Ovary (tissue), 7 donors: ENCODE measurements at regions not wholly inside any gene's neighbourhood (a gene's known extent, or its start where the extent isn't known, plus 50 kb on each side); places are given as distances from the start of the nearest gene placed in this dataset.

Experiments
- DNase-seq, 5 donors: peaks; one replicate each; pipeline ENCODE4 v3.0.0-alpha.2; 2019 to 2020
- H3K27ac ChIP-seq, 2 donors: fragments of 200-600 bp; one replicate each; pipeline versions ENCODE4 v1.5.1 to v1.8.0; 2019 to 2022
- H3K27me3 ChIP-seq: fragments of 200-600 bp; one replicate; pipeline ENCODE4 v1.8.0; 2022
- H3K36me3 ChIP-seq: fragments of 200-600 bp; sonication (generic); one replicate; pipeline ENCODE4 v1.5.1; 2019
- H3K4me1 ChIP-seq: one replicate; pipeline ENCODE4 v1.8.1; 2013; ENCODE audit warnings: mild to moderate bottlenecking, moderate library complexity; ENCODE audit not compliant: insufficient read depth
- H3K4me3 ChIP-seq: fragments of 200-600 bp; sonication (generic); one replicate; pipeline ENCODE4 v1.5.1; 2017
- H3K9me3 ChIP-seq, 2 donors: fragments of 200-600 bp in 1 of 2; sonication (generic) in 1 of 2; one replicate each; pipeline versions ENCODE4 v1.5.1 to v1.8.1; 2013 to 2019; ENCODE audit warnings: mild to moderate bottlenecking in 1 of 2, moderate library complexity in 1 of 2
- EP300 ChIP-seq: sonication (generic); formaldehyde crosslinking; IDR thresholded peaks from one replicate; pipeline ENCODE4 v1.6.1; 2017; ENCODE audit warnings: antibody characterized with exemption
- POLR2A ChIP-seq: fragments of 450-650 bp; IDR thresholded peaks from one replicate; pipeline ENCODE4 v1.6.1; 2017; ENCODE audit warnings: antibody characterized with exemption, mild to moderate bottlenecking, moderate library complexity
- WGBS, 3 donors: extraction: QIAGEN DNeasy Blood & Tissue Kit in 1 of 3; methylation state at CpG; one replicate each; pipeline versions ENCODE4 v1.1.5 to v1.1.7; 2013 to 2017; 5-methylcytosine and 5-hydroxymethylcytosine counted together
- intact Hi-C, 4 donors: fragments of 100-400 bp; cut with DNase I; formaldehyde crosslinking; loops; one replicate each; pipeline versions ENCODE4 v1.11.0 to v1.15.1; 2022 to 2023
- TF ChIP-seq, protein P1 (sequence below), 3 donors: fragments of 450-650 bp in 2 of 3; fragments of 200-600 bp in 1 of 3; IDR thresholded peaks; one replicate each; pipeline versions ENCODE4 v1.5.1 to v1.8.0; 2016 to 2022; ENCODE audit warnings: antibody characterized with exemption in 3 of 3, mild to moderate bottlenecking in 1 of 3
- donor health status: DM: no; HTN: no; CAD: no; lungs with moderate emphysema.
- donor health status: DM: no; HTN: no; CAD: no.
- donor health status: Bipolar disorder and iron deficiency.
- donor health status: DM: no; HTN: no; CAD: no.
- donor health status: DM: yes; HTN: yes; CAD: no.

DNA sequence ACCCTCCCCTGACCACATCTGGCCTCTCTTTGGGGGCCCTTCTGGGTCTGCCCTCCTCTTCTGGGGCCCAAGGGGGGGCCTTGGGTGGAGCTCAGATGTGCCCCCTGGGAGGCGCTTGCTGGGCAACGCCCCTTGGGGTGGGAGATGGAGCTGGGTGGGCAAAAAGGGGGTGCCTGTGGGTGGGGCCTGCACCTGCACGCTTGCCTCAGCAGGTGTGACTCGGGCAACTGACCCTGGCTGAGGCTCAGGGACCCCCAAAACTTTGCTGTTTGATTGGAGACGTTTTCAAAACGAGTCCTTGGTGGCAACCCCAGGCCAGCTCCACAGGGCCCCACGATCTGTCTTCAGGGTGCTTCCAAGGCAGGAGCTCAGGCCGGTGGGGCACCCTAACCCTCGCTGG lies 105.3 kb downstream of the SIK1 start:
- Histone ChIP-seq H3K4me1 (peaks cover 6% of the 10 kb centered on the region), H3K27ac (no peak overlapping the region), H3K36me3 (no peaks in the 10 kb centered on the region), H3K27me3 (no peaks in the 10 kb centered on the region), H3K4me3 (no peak overlapping the region), H3K9me3 (no peaks in the 10 kb centered on the region)
- DNase-seq, result peak in 1 of 5 donors; percentile 25
- intact Hi-C loops, result no loop called here
- no peak for TF ChIP-seq POLR2A
- TF ChIP-seq, protein P1, sequence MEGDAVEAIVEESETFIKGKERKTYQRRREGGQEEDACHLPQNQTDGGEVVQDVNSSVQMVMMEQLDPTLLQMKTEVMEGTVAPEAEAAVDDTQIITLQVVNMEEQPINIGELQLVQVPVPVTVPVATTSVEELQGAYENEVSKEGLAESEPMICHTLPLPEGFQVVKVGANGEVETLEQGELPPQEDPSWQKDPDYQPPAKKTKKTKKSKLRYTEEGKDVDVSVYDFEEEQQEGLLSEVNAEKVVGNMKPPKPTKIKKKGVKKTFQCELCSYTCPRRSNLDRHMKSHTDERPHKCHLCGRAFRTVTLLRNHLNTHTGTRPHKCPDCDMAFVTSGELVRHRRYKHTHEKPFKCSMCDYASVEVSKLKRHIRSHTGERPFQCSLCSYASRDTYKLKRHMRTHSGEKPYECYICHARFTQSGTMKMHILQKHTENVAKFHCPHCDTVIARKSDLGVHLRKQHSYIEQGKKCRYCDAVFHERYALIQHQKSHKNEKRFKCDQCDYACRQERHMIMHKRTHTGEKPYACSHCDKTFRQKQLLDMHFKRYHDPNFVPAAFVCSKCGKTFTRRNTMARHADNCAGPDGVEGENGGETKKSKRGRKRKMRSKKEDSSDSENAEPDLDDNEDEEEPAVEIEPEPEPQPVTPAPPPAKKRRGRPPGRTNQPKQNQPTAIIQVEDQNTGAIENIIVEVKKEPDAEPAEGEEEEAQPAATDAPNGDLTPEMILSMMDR (IDR thresholded peaks at IDR 0.05), result no peak
- WGBS, 3 donors, result 90 to 92% (median 92%) methylated on average over 9 of the region's 9 CpGs

DNA sequence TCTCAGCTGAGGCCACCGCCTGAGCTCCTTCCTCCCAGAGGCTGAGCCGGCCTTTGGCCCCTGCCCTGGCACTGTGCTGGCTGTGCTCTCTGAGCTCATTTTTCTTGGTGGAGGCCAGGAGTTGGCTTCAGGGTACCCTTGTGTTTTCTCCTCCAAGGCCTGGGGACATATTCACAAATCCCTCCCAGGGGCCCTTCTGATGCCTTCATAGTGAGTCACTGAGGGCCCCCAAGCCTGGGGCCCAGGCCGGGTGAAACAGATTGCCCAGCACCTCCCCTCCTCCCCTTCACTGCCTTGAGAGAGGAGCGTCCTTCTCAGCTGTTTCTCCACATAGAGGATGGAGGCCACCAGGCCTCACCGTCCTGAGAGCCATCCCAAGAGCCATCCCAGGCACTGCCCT lies 105.8 kb downstream of the SIK1 start:
- H3K4me1 ChIP-seq, result peaks cover 6% of the 10 kb centered on the region
- 83 to 88% (median 84%) methylated on average over 5 of the region's 5 CpGs for WGBS, 3 donors
- TF ChIP-seq, protein P1 (IDR thresholded peaks at IDR 0.05), result no peak
- TF ChIP-seq POLR2A (no peak), EP300 (no peak)
- intact Hi-C loops, result no loop called here
- no peaks in the 10 kb centered on the region for H3K36me3 ChIP-seq
- no peak for DNase-seq
- no peaks in the 10 kb centered on the region for H3K9me3 ChIP-seq
- H3K27ac ChIP-seq, result no peak overlapping the region
- no peaks in the 10 kb centered on the region for H3K27me3 ChIP-seq
- H3K4me3 ChIP-seq, result no peak overlapping the region

DNA sequence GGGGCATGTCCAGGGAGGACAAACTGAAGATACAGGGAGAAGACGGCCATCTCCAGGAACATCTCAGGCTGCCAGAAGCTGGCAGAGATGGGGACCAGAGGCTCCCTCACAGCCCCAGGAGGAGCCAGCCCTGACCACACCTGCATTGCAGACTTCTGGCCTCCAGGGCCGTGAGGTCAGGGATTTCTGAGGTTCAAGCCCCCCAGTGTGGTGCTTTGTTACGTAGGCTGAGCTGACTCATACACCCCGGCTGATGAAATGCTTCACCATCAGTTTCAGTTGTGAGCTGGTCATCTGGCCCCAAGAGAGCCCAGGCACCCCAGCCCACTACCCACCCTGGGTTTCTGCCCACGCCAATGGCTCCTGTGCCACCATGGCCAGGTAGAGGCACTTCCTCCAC lies 106.4 kb downstream of the SIK1 start:
- Histone ChIP-seq H3K36me3 (no peaks in the 10 kb centered on the region), H3K9me3 (no peaks in the 10 kb centered on the region), H3K27ac (no peak overlapping the region), H3K27me3 (no peaks in the 10 kb centered on the region), H3K4me1 (peaks cover 6% of the 10 kb centered on the region), H3K4me3 (no peak overlapping the region)
- no peak for TF ChIP-seq POLR2A
- TF ChIP-seq, protein P1 (IDR thresholded peaks at IDR 0.05), result no peak
- no peak for TF ChIP-seq EP300
- WGBS, 3 donors, result 88 to 97% (median 95%) methylated on average over 4 to 5 of the region's 5 CpGs
- intact Hi-C loops, result no loop called here
- no peak for DNase-seq

DNA sequence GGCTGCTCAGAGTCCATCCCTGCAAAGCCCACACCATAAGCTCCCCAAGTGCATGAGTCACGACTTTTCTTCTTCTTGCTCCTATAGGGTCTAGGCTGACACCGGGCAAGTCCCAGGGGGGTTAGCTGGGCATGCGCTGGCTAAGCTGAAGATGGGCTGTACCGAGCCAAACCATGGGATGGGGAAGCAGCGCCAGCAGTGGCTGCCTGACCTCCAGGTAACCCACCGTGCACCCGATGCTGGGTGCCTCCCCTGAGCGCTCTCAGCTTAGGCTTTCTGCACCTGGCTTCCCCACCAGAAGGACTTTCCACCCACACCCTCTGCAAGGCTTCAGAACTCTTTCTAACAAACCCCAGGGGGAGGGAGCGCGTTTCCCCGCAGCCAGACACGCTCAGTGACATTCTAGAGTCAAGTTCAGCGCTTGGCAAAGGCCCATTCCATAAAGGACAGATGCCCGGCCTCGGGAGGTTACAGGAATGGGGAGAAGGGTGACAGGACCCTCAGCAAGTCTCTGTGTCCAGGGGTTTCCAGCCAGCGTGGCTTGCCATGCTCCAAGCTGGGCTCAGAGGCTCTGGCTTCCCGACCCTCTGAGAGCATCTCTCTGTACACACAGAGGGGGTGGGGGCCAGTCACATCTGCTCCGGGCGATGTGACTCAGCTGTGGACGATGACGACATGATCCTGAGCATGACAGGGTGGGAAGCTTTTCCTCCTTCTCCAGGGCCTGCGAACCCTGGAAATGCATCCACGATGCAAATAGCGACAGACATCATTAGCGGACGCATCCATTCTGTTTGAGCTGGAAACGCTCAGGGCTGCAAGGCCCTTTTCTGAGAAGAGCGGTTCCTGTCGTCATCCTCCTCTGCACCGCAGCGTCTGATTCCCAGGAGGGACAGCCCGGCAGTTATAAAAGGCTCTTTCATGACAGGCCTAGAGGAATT lies 107.8 kb downstream of the SIK1 start:
- intact Hi-C loops, result no loop called here
- Histone ChIP-seq H3K27ac (no peak overlapping the region), H3K36me3 (no peaks in the 10 kb centered on the region), H3K4me3 (no peak overlapping the region), H3K9me3 (no peaks in the 10 kb centered on the region), H3K4me1 (peaks cover 6% of the 10 kb centered on the region), H3K27me3 (no peaks in the 10 kb centered on the region)
- TF ChIP-seq, protein P1 (IDR thresholded peaks at IDR 0.05), result no peak
- no peak for TF ChIP-seq EP300
- TF ChIP-seq POLR2A, result no peak
- peak in 1 of 5 donors; percentile 17 for DNase-seq
- WGBS, 3 donors, result 72 to 76% (median 74%) methylated on average over 32 of the region's 32 CpGs
